MCF 10A (cell line): ENCODE measurements at regions not wholly inside any gene's neighbourhood (a gene's known extent, or its start where the extent isn't known, plus 50 kb on each side); places are given as distances from the start of the nearest gene placed in this dataset.

ENCODE experiments used
- BruUV-seq: library from RNA; stranded (reverse); fragments of 400-500 nt; replicated peaks from 2 replicates; lab custom pipeline; 2021; lab: Mats Ljungman, UMichigan
- CTCF ChIA-PET: fragments of 300-600 bp; sonication (Branson Sonifier 250); formaldehyde crosslinking; extraction: SDS; loops from one replicate; lab custom pipeline; 2021; ENCODE audit warnings: antibody characterized with exemption, inconsistent platforms; lab: Yijun Ruan, JAX
- POLR2A ChIA-PET: fragments of 300-600, 350-650 bp; sonication (Branson Sonifier 250); formaldehyde crosslinking; extraction: SDS; loops from one replicate; lab custom pipeline; 2020; ENCODE audit warnings: antibody characterized with exemption, inconsistent platforms; lab: Yijun Ruan, JAX
- DNase-seq: peaks from one replicate; pipeline ENCODE4 v3.0.0-alpha.2; 2018; ENCODE audit not compliant: unreplicated experiment
- H3K27ac Mint-ChIP-seq: one replicate; pipeline ENCODE4 v1.8.0; 2022; ENCODE audit warnings: mild to moderate bottlenecking, low read depth, mixed read lengths; ENCODE audit not compliant: unreplicated experiment
- H3K27me3 Mint-ChIP-seq: one replicate; pipeline ENCODE4 v1.8.0; 2022; ENCODE audit warnings: mixed read lengths; ENCODE audit not compliant: insufficient read depth, unreplicated experiment
- H3K36me3 Mint-ChIP-seq: one replicate; pipeline ENCODE4 v1.8.0; 2022; ENCODE audit warnings: mild to moderate bottlenecking, moderate library complexity, mixed read lengths; ENCODE audit not compliant: insufficient read depth, unreplicated experiment
- H3K4me1 Mint-ChIP-seq: one replicate; pipeline ENCODE4 v1.8.0; 2022; ENCODE audit warnings: mixed read lengths; ENCODE audit not compliant: insufficient read depth, unreplicated experiment
- H3K4me3 Mint-ChIP-seq: one replicate; pipeline ENCODE4 v1.8.0; 2022; ENCODE audit warnings: mild to moderate bottlenecking, moderate library complexity, mixed read lengths; ENCODE audit not compliant: unreplicated experiment
- H3K9me3 Mint-ChIP-seq: one replicate; pipeline ENCODE4 v1.8.0; 2022; ENCODE audit warnings: mixed read lengths; ENCODE audit not compliant: unreplicated experiment
- CTCF ChIP-seq: fragments of 200-600 bp; IDR thresholded peaks from one replicate; pipeline ENCODE4 v1.8.0; 2022; ENCODE audit warnings: antibody characterized with exemption, mild to moderate bottlenecking; ENCODE audit not compliant: unreplicated experiment
- intact Hi-C: fragments of 100-400 bp; cut with micrococcal nuclease; formaldehyde crosslinking; loops from 2 replicates; pipeline ENCODE4 v1.14.1; 2022

- no peaks in the 10 kb centered on the region for H3K9me3 Mint-ChIP-seq
- TF ChIP-seq CTCF = no peak
- no peak overlapping the region for H3K4me3 Mint-ChIP-seq
- intact Hi-C loops = no loop called here
- H3K36me3 Mint-ChIP-seq = no peaks in the 10 kb centered on the region
- H3K27ac Mint-ChIP-seq = no peak overlapping the region
- no peaks in the 10 kb centered on the region for H3K4me1 Mint-ChIP-seq
- H3K27me3 Mint-ChIP-seq = no peaks in the 10 kb centered on the region
- CTCF ChIA-PET = interaction anchor here (0.6 kb wide), 2 partner anchors 13 to 1854 kb away, joined by 3 read pairs; no protein-coding TSS in a partner anchor
- DNase-seq = no peak
- BruUV-seq = no TSS peak
- POLR2A ChIA-PET = no interaction called here
These were observed 503.6 kb upstream of the ZFP42 start for GRCh38 chr4:187491959-187492358.

- Mint-ChIP-seq H3K4me3 (no peak overlapping the region), H3K9me3 (no peaks in the 10 kb centered on the region), H3K27me3 (no peaks in the 10 kb centered on the region), H3K4me1 (no peaks in the 10 kb centered on the region), H3K36me3 (no peaks in the 10 kb centered on the region), H3K27ac (no peak overlapping the region)
- CTCF ChIA-PET = no interaction called here
- no peak for TF ChIP-seq CTCF
- no TSS peak for BruUV-seq
- intact Hi-C loops = no loop called here
- DNase-seq = no peak
- POLR2A ChIA-PET = no interaction called here
These were observed 501.9 kb upstream of the ZFP42 start for GRCh38 chr4:187493661-187494060.

- H3K4me1 Mint-ChIP-seq = no peaks in the 10 kb centered on the region
- H3K9me3 Mint-ChIP-seq = no peaks in the 10 kb centered on the region
- intact Hi-C loops = no loop called here
- ChIA-PET CTCF (interaction anchor here (0.6 kb wide), 2 partner anchors 775 to 1242 kb away, joined by 3 read pairs; no protein-coding TSS in a partner anchor), POLR2A (no interaction called here)
- DNase-seq = no peak
- H3K27me3 Mint-ChIP-seq = no peaks in the 10 kb centered on the region
- no peak overlapping the region for H3K4me3 Mint-ChIP-seq
- no peaks in the 10 kb centered on the region for H3K36me3 Mint-ChIP-seq
- H3K27ac Mint-ChIP-seq = no peak overlapping the region
- no peak for TF ChIP-seq CTCF
- no TSS peak for BruUV-seq
These were observed 495.6 kb upstream of the ZFP42 start for GRCh38 chr4:187499956-187500355.

- no peak overlapping the region for H3K4me3 Mint-ChIP-seq
These were observed 494.8 kb upstream of the ZFP42 start for GRCh38 chr4:187500796-187501195.

More at GRCh38 chr4:187500796-187501195, 494.8 kb upstream of the ZFP42 start:
- no peak for DNase-seq
- no peak for TF ChIP-seq CTCF
- ChIA-PET CTCF (no interaction called here), POLR2A (no interaction called here)
- intact Hi-C loops = no loop called here
- H3K36me3 Mint-ChIP-seq = no peaks in the 10 kb centered on the region
- no peaks in the 10 kb centered on the region for H3K27me3 Mint-ChIP-seq
- no peaks in the 10 kb centered on the region for H3K9me3 Mint-ChIP-seq
- H3K27ac Mint-ChIP-seq = no peak overlapping the region
- no peaks in the 10 kb centered on the region for H3K4me1 Mint-ChIP-seq
- BruUV-seq = no TSS peak
